ENCODE measurements at regions not wholly inside any gene's neighbourhood (a gene's known extent, or its start where the extent isn't known, plus 50 kb on each side); places are given as distances from the start of the nearest gene placed in this dataset.

- TF ChIP-seq CTCF (IDR thresholded peaks at IDR 0.05 in 8 of 11, conservative IDR thresholded peaks at IDR 0.05 in 3 of 11) (no peak), POLR2AphosphoS5 (IDR thresholded peaks at IDR 0.05) (no peak), POLR2A (IDR thresholded peaks at IDR 0.05) (no peak)
Measured at GRCh38 chr1:30601316-30602085, 121.9 kb downstream of the MATN1 start.

Data from spleen (tissue), 7 donors.